Esophagus muscularis mucosa (tissue), 4 donors: ENCODE measurements at regions not wholly inside any gene's neighbourhood (a gene's known extent, or its start where the extent isn't known, plus 50 kb on each side); places are given as distances from the start of the nearest gene placed in this dataset.
A peak's percentile ranks its signal among the peaks of the same experiment; 100 is the strongest.

ENCODE experiments used
- DNase-seq: peaks from one replicate; pipeline ENCODE4 v3.0.0-alpha.2; 2017; ENCODE audit errors: extremely low spot score
- H3K27ac ChIP-seq, 4 donors: fragments of 200-600 bp; sonication (generic); replicated peaks in 1 of 4; 1 replicate in 3 of 4; 2 replicates in 1 of 4; pipeline ENCODE4 v1.5.1; 2016 to 2019; ENCODE audit warnings: mild to moderate bottlenecking in 1 of 4
- H3K27me3 ChIP-seq, 4 donors: fragments of 200-600 bp; sonication (generic); one replicate each; pipeline versions ENCODE4 v1.5.1 to v1.6.0; 2016 to 2019
- H3K36me3 ChIP-seq, 4 donors: fragments of 200-600 bp; sonication (generic); one replicate each; pipeline ENCODE4 v1.5.1; 2016 to 2019
- H3K4me1 ChIP-seq, 4 donors: fragments of 200-600 bp; sonication (generic); one replicate each; pipeline ENCODE4 v1.5.1; 2016 to 2019
- H3K4me3 ChIP-seq, 4 donors: fragments of 200-600 bp; sonication (generic); 1 replicate in 2 of 4; 2 replicates in 2 of 4; pipeline ENCODE4 v1.5.1; 2016 to 2019; ENCODE audit warnings: mild to moderate bottlenecking in 4 of 4, moderate library complexity in 1 of 4
- H3K9me3 ChIP-seq, 4 donors: fragments of 200-600 bp; sonication (generic); 1 replicate in 3 of 4; 2 replicates in 1 of 4; pipeline ENCODE4 v1.5.1; 2016 to 2019
- EP300 ChIP-seq: sonication (generic); formaldehyde crosslinking; IDR thresholded peaks from one replicate; pipeline ENCODE4 v1.6.1; 2017; ENCODE audit warnings: antibody characterized with exemption
- POLR2A ChIP-seq: fragments of 450-650 bp; IDR thresholded peaks from one replicate; pipeline ENCODE4 v1.6.1; 2017; ENCODE audit warnings: antibody characterized with exemption, moderate library complexity, mild to moderate bottlenecking, low read depth
- POLR2AphosphoS5 ChIP-seq, 2 donors: sonication (generic); formaldehyde crosslinking; IDR thresholded peaks; one replicate each; pipeline ENCODE4 v1.6.1; 2017; ENCODE audit warnings: antibody characterized with exemption in 2 of 2
- WGBS: methylation state at CpG from one replicate; pipeline ENCODE4 v1.1.5; 2018; 5-methylcytosine and 5-hydroxymethylcytosine counted together
- intact Hi-C: fragments of 100-400 bp; cut with DNase I; formaldehyde crosslinking; loops from one replicate; pipeline ENCODE4 v1.15.1; 2023
- TF ChIP-seq, protein P1 (sequence below), 3 experiments: fragments of 200-600 bp in 2 of 3; fragments of 450-650 bp in 1 of 3; sonication (generic) in 2 of 3; IDR thresholded peaks; one replicate each; pipeline ENCODE4 v1.5.1; 2017 to 2019; ENCODE audit warnings: antibody characterized with exemption in 3 of 3, mild to moderate bottlenecking in 2 of 3, moderate library complexity in 1 of 3

DNA sequence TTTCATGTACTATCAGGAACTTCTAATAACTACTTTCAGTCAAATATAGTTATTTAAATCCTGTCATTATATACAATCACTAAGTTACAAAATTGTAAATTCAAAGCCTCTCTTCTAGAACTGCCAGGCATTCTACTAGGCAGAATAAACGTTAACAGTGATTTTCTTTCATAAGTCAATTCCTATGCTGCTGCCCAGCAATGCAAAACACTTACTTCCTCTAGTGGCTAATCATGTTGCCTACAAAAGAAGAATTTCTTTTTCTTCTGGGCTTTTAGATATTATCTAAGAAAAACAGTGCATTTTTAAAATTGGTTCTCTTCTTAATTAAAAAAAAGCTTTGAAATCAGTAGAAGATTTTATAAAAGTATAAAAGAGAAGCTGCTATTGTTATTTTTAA, 509.8 kb upstream of the ADAMTS5 start:
- Histone ChIP-seq H3K27me3 (no peaks in the 10 kb centered on the region), H3K27ac (no peak overlapping the region), H3K4me1 (peaks cover 0 to 9% (median 3%) of the 10 kb centered on the region in 4 donors), H3K9me3 (no peaks in the 10 kb centered on the region), H3K4me3 (no peak overlapping the region), H3K36me3 (no peaks in the 10 kb centered on the region)
- no peak for DNase-seq
- TF ChIP-seq POLR2A (no peak), POLR2AphosphoS5 (IDR thresholded peaks at IDR 0.05) (no peak), EP300 (no peak)
- TF ChIP-seq, protein P1, sequence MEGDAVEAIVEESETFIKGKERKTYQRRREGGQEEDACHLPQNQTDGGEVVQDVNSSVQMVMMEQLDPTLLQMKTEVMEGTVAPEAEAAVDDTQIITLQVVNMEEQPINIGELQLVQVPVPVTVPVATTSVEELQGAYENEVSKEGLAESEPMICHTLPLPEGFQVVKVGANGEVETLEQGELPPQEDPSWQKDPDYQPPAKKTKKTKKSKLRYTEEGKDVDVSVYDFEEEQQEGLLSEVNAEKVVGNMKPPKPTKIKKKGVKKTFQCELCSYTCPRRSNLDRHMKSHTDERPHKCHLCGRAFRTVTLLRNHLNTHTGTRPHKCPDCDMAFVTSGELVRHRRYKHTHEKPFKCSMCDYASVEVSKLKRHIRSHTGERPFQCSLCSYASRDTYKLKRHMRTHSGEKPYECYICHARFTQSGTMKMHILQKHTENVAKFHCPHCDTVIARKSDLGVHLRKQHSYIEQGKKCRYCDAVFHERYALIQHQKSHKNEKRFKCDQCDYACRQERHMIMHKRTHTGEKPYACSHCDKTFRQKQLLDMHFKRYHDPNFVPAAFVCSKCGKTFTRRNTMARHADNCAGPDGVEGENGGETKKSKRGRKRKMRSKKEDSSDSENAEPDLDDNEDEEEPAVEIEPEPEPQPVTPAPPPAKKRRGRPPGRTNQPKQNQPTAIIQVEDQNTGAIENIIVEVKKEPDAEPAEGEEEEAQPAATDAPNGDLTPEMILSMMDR (IDR thresholded peaks at IDR 0.05), result peak; percentile 29 to 60 (median 46)
- intact Hi-C loops, result loop anchor here (10.0 kb wide), 1 partner anchor 172 kb away; no protein-coding TSS in a partner anchor
- WGBS, result 8% methylated on average over 1 of the region's 1 CpG

DNA sequence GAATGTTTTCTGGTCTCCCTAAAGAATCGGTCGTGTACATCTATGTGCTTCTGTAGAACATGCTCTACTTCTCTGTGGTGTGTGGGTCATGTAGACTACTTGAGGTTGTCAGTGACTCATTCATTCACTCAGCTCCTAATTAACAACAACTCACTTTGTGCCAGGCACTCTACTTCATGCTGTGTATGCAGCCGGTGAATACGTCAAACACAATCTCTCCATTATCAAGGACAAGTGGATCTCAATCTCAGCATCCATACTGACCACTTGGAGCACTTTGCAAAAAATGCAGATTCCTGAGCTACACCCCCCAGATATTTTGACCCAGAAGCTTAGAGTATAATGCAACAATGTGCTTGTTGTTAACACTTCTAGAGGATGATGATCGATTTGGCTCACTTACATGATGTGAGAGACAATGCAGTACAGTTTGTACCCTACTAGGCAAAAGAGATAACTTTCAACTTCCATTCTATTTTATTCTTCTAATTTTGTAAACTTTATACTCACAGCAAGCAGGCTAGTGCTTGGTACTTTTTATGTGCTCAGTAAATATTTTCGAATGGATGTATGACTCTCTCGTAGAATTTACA, 508.6 kb upstream of the ADAMTS5 start:
- Histone ChIP-seq H3K4me1 (peaks cover 0 to 9% (median 3%) of the 10 kb centered on the region in 4 donors), H3K27me3 (no peaks in the 10 kb centered on the region), H3K36me3 (no peaks in the 10 kb centered on the region), H3K4me3 (no peak overlapping the region), H3K27ac (no peak overlapping the region), H3K9me3 (no peaks in the 10 kb centered on the region)
- intact Hi-C loops, result loop anchor here (10.0 kb wide), 1 partner anchor 171 kb away; no protein-coding TSS in a partner anchor
- TF ChIP-seq POLR2AphosphoS5 (IDR thresholded peaks at IDR 0.05) (no peak), EP300 (no peak), POLR2A (no peak)
- TF ChIP-seq, protein P1 (IDR thresholded peaks at IDR 0.05), result no peak
- WGBS, result 91% methylated on average over 7 of the region's 7 CpGs
- no peak for DNase-seq

DNA sequence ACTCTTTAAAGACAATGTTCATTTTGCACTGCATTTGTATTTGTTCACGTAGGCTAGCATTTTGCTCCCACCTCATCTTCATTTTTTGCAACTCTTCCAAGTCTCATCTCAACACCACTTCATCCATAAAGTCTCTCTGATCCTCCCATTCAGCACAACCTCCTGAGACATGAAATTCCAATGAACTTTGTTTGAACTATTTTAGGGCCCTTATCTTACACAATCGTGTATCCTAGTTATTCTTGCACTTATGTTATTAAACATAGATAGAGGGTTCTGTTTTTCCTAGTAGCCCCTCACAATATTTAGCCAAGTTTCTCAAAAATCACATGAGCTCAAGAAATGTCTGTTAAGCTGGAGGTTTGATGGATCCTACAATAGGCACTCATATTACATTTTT, 500.5 kb upstream of the ADAMTS5 start:
- Histone ChIP-seq H3K36me3 (no peaks in the 10 kb centered on the region), H3K27ac (no peak overlapping the region), H3K4me1 (no peaks in the 10 kb centered on the region), H3K9me3 (no peaks in the 10 kb centered on the region), H3K4me3 (no peak overlapping the region), H3K27me3 (no peaks in the 10 kb centered on the region)
- no peak for TF ChIP-seq EP300
- no peak for TF ChIP-seq POLR2AphosphoS5 (IDR thresholded peaks at IDR 0.05)
- no peak for TF ChIP-seq POLR2A
- TF ChIP-seq, protein P1 (IDR thresholded peaks at IDR 0.05), result no peak
- intact Hi-C loops, result no loop called here
- DNase-seq, result no peak
- 47% methylated on average over 2 of the region's 2 CpGs for WGBS

DNA sequence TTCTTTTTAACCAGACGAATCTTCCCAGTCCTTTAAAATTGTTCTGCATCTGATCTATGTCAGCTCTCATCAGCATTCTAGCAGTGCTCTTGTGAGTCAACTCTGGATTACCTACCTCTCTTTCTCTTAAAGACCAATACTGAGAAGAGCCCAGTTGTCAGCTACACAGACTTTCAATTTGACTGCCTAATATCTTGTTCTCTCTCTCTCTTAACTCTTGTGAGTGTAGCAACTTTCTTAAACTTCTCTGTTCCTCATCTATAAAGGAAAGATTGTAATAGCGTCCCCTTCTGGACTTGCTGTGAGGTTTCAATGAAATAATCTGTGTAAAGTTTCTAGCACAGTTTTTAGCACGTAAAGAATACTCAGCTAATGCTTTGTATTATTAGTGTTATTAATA, 499.3 kb upstream of the ADAMTS5 start:
- no peak overlapping the region for H3K4me3 ChIP-seq
- whole genome bisulfite sequencing, result 81% methylated on average over 3 of the region's 3 CpGs
- no peak overlapping the region for H3K27ac ChIP-seq
- intact Hi-C loops, result no loop called here
- no peaks in the 10 kb centered on the region for H3K4me1 ChIP-seq
- no peaks in the 10 kb centered on the region for H3K36me3 ChIP-seq
- no peak for DNase-seq
- H3K27me3 ChIP-seq, result no peaks in the 10 kb centered on the region
- H3K9me3 ChIP-seq, result no peaks in the 10 kb centered on the region
- no peak for TF ChIP-seq POLR2AphosphoS5 (IDR thresholded peaks at IDR 0.05)
- TF ChIP-seq, protein P1 (IDR thresholded peaks at IDR 0.05), result no peak
- TF ChIP-seq POLR2A, result no peak
- TF ChIP-seq EP300, result no peak

DNA sequence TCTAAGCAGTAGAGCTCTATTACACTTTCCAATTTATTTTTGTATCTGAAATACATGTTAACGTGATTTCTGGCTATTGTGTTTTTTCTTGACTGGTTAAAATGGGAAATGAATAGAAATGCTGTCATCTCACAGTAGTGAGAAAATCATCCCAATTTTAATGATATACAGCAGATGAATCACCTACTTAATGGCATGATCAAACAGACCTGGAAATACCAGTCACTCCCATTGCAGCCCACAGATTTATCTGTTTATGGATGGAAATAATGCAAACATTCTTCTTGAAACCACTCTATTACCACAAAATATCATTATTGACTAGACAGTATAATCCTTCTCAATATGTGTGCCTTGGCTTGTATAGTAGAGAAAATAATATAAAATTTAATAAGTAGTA, 497.8 kb upstream of the ADAMTS5 start:
- TF ChIP-seq POLR2AphosphoS5 (IDR thresholded peaks at IDR 0.05), result no peak
- Histone ChIP-seq H3K27ac (no peak overlapping the region), H3K9me3 (no peaks in the 10 kb centered on the region), H3K36me3 (no peaks in the 10 kb centered on the region), H3K27me3 (no peaks in the 10 kb centered on the region), H3K4me1 (no peaks in the 10 kb centered on the region), H3K4me3 (no peak overlapping the region)
- intact Hi-C loops, result no loop called here
- WGBS, result 83% methylated on average over 1 of the region's 1 CpG
- no peak for DNase-seq
